ENCODE measurements at regions not wholly inside any gene's neighbourhood (a gene's known extent, or its start where the extent isn't known, plus 50 kb on each side); places are given as distances from the start of the nearest gene placed in this dataset.
"Not testable (repeated sequence)": the region's sequence is repeated elsewhere in the genome, so short reads cannot be mapped to it uniquely, and the experiment has no call there.

DNA sequence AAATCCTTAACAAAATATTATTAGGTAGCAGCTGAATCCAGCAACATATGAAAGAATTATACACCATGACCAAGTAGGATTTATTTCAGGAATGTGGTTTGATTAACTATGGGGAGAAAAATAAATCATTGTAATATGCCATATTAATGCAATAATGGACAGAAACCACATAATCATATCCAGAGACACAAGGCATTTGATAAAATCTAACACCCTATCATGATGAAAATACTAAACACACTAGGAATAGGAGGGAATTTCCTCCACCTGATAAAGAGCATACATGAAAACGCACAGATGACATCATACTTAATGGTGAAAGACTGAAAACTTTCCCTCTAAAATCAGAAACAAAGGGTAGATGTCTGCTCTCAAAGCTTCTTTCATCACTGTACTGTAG lies 238.9 kb downstream of the PHLDA1 start:
- H3K4me1 Mint-ChIP-seq = peaks cover 4 to 11% of the 10 kb centered on the region in 2 donors
- H3K9me3 Mint-ChIP-seq = no peaks in the 10 kb centered on the region
- no peak overlapping the region for H3K27ac Mint-ChIP-seq
- H3K36me3 Mint-ChIP-seq = no peaks in the 10 kb centered on the region
- peaks cover 0 to 8% (median 2%) of the 10 kb centered on the region in 3 donors for H3K27me3 Mint-ChIP-seq (ENCODE audit: low read depth in 3 of 3)
- no peak for DNase-seq
- no peak overlapping the region for H3K4me3 Mint-ChIP-seq

DNA sequence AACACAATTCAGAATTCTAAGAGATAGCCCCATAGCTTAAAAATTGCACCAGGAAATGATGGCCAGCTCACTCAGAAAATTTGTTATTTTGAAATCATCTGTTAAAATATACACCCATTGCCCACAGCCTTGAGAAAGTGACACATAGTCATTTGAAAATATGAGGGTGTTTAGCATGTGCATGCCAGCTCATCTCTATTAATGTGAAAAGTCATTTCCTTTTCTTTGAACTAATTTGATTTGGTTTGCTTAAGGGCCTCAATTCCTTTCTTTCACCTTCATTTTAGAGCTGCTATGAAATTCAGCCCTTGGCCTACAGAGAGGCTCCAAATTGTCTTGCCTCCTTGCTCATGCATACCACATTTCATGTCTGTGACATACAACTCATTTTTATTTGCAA lies 241.4 kb downstream of the PHLDA1 start:
- Mint-ChIP-seq H3K4me3 (peak overlapping the region in 1 of 5 donors; percentile 20), H3K27ac (peak overlapping the region in 5 of 6 donors; percentile 29 to 84 (median 72)), H3K36me3 (no peaks in the 10 kb centered on the region), H3K27me3 (ENCODE audit: low read depth in 3 of 3) (peaks cover 0 to 3% (median 0%) of the 10 kb centered on the region in 3 donors), H3K4me1 (peaks cover 4 to 11% of the 10 kb centered on the region in 2 donors), H3K9me3 (no peaks in the 10 kb centered on the region)
- no peak for DNase-seq

DNA sequence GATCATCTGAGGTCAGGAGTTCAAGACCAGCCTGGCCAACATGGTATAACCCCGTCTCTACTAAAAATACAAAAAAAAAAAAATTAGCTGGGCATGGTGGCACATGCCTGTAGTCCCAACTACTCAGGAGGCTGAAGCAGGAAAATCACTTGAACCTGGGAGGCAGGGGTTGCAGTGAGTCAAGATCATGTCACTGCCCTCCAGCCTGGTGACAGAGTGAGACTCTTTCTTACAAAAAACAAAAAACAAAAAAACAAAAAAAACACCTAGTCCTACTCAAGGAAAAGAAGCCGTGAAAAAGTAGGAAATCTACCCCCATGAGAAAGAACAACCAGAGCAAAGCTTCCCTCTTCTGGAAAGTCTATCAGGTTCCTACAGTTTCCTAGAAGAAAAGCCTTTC lies 244.4 kb downstream of the PHLDA1 start:
- not testable (repeated sequence) for H3K36me3 Mint-ChIP-seq

DNA sequence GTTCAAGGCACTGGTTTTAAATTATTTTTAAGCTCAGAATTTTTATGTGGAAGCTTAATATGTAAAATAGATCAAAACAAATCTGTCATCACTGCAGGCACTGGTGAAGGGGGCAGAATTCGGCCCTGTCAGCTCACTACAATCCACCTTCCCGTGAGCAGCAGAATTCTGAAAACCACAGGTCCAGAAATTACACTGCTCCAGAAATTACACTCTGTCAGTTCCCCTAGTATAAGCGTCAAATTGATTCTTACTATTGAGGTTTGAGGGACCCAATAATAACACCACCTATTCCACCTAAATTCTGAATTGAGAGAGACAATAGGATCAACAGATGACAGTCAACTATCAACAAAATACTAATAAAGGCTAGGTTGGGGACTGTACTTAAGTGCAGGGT lies 245.5 kb downstream of the PHLDA1 start:
- H3K4me1 Mint-ChIP-seq = peaks cover 4 to 11% of the 10 kb centered on the region in 2 donors
- H3K27me3 Mint-ChIP-seq (ENCODE audit: low read depth in 3 of 3) = peaks cover 0 to 2% (median 0%) of the 10 kb centered on the region in 3 donors
- DNase-seq = no peak
- H3K36me3 Mint-ChIP-seq = no peaks in the 10 kb centered on the region
- H3K9me3 Mint-ChIP-seq = no peaks in the 10 kb centered on the region
- H3K27ac Mint-ChIP-seq = no peak overlapping the region
- no peak overlapping the region for H3K4me3 Mint-ChIP-seq

More for the DNA sequence above, 244.4 kb downstream of the PHLDA1 start:
- peaks cover 4 to 11% of the 10 kb centered on the region in 2 donors for H3K4me1 Mint-ChIP-seq
- H3K4me3 Mint-ChIP-seq; H3K27ac Mint-ChIP-seq; H3K27me3 Mint-ChIP-seq (ENCODE audit: low read depth in 3 of 3); H3K9me3 Mint-ChIP-seq; DNase-seq: not testable (repeated sequence)

DNA sequence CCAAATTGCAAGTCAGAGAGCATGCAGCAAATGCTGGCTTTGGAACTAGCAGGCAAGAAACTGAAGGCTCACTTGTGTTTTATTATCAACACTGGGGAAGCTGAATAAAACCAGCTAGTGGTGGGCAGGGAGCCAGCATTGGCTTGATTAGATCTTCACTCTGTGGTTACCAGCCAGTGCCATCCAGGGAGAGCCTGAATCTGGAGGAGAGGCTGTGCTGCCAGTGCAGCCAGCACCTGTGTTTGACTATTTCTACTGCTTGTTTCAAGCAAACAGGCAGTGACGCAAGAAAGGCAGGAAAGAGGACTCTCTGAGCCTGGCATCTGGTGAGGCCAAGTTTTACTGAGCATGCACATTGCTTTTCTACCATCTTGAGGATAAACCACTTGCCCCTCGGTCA lies 247.0 kb downstream of the PHLDA1 start:
- H3K36me3 Mint-ChIP-seq = no peaks in the 10 kb centered on the region
- H3K9me3 Mint-ChIP-seq = no peaks in the 10 kb centered on the region
- H3K4me1 Mint-ChIP-seq = no peaks in the 10 kb centered on the region
- peaks cover 0 to 3% (median 2%) of the 10 kb centered on the region in 3 donors for H3K27me3 Mint-ChIP-seq (ENCODE audit: low read depth in 3 of 3)
- H3K4me3 Mint-ChIP-seq = no peak overlapping the region
- no peak overlapping the region for H3K27ac Mint-ChIP-seq
- DNase-seq = no peak

DNA sequence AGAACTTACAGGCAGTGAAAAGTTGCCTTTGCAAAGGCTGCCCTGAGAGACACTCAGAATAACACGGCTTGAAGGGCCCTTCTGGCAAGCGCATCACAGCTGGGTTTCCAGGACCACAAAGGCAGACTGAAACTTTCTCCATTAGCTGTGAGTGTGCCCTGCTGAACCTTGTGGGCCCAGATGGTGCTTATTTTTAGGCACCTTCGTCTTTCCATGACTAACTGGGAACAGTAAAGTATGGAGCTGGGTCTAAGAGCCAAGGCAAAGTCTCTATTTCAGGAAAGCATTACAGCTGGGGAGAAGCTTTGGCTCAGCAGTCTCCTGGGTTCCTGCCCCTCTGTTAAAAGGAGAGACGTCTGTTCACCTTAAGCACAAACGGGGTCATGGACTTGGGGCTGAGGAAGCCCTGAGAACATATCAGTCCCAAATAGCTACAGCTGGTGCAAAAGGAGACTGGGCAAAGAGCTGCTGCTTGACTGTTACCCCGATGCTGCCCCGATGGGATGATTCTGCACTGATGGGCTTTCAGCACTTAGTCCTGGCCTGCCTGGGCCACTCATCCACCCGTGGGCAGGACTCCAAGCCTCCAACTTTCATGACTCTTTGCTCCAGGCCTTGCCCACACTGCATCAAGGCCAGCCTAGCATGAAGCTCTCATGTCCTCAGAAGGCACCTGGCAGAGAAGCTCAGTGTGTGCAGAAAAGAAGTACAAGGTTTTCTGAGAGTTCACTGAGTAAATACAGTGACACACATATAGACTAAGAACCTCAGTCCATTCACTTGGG lies 248.3 kb downstream of the PHLDA1 start:
- H3K4me3 Mint-ChIP-seq = no peak overlapping the region
- H3K9me3 Mint-ChIP-seq = no peaks in the 10 kb centered on the region
- H3K27me3 Mint-ChIP-seq (ENCODE audit: low read depth in 3 of 3) = peaks cover 0 to 3% (median 2%) of the 10 kb centered on the region in 3 donors
- H3K27ac Mint-ChIP-seq = no peak overlapping the region
- H3K4me1 Mint-ChIP-seq = no peaks in the 10 kb centered on the region
- H3K36me3 Mint-ChIP-seq = no peaks in the 10 kb centered on the region
- DNase-seq = no peak

DNA sequence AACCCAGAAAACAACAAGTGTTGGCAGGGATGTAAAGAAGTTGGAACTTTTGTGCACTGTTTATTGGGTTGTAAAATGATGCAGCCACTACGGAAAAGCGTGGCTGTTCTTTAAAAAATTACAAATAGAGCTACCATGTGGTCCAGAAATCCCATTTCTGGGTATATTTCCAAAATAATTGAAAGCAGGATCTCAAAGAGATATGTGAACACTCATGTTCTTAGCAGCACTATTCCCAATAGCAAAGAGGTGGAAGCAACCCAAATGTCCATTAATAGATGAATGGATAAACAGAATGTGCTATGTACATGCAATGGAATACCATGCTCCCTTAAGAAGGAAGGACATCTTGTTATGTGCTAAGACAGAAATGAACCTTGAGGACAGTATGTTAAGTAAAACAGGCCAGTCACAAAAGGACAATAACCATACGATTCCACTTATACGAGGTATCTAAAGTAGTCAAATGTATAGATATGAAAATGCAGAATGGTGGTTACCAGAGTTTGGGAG lies 249.5 kb downstream of the PHLDA1 start:
- no peaks in the 10 kb centered on the region for H3K36me3 Mint-ChIP-seq
- H3K9me3 Mint-ChIP-seq = no peaks in the 10 kb centered on the region
- H3K4me1 Mint-ChIP-seq = no peaks in the 10 kb centered on the region
- H3K4me3 Mint-ChIP-seq = no peak overlapping the region
- DNase-seq = no peak
- no peak overlapping the region for H3K27ac Mint-ChIP-seq
- peaks cover 0 to 3% (median 2%) of the 10 kb centered on the region in 3 donors for H3K27me3 Mint-ChIP-seq (ENCODE audit: low read depth in 3 of 3)

DNA sequence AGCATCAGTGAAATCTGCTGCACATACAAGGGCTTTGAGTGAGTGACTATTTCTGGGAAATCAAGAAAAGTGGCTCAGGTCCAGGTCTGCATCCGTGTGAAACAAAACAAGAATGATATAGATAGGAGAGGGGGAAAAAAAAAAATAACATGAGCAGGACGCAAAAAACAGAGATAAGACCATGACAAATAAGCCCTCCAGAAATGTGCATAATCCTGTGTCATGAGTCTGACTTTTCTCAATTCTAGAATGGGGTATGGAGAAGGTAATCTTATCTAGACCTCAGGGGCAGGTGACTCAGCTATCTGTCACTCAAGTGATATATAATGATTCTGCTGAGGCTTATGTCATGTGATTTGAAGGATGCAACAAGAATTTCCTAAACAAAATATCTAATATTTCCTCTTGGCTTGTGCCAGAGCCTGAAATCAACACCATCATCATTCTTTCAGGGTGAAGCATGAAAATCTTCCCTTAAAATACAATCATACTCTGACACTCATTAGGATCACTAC lies 250.0 kb downstream of the PHLDA1 start:
- Mint-ChIP-seq H3K9me3 (no peaks in the 10 kb centered on the region), H3K4me3 (no peak overlapping the region), H3K27me3 (ENCODE audit: low read depth in 3 of 3) (peaks cover 0 to 3% (median 2%) of the 10 kb centered on the region in 3 donors), H3K27ac (no peak overlapping the region), H3K36me3 (no peaks in the 10 kb centered on the region), H3K4me1 (no peaks in the 10 kb centered on the region)
- DNase-seq = no peak

DNA sequence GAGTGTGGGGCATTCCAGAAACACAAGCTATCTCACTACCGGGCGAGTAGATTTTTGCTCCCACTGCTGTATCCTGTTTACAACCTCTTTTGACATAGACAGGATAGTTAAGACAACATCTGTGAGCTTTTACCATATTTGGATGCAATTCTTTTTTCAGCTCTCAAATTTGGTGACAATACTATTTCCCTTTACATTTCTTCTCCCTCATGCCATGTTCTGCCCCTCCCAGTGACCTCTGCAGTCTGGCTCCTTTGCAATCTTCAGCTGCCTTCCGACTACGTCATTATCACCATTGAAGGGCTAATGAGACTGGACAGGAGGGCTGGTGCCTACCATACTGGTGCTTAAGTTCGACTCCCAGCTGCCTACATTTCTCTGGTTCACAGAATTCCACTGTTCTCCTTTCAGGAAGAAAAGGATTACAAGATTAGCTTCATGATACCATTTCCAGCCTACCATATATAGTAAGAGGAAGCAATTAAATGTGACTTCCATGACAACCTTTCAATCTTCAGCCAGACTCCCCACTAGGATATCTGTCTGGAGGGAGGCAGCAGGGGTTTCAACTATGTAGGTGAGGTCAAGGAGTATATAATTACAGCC lies 251.6 kb downstream of the PHLDA1 start:
- Mint-ChIP-seq H3K4me1 (no peaks in the 10 kb centered on the region), H3K4me3 (no peak overlapping the region), H3K27me3 (ENCODE audit: low read depth in 3 of 3) (peaks cover 0 to 3% (median 2%) of the 10 kb centered on the region in 3 donors), H3K36me3 (no peaks in the 10 kb centered on the region), H3K9me3 (no peaks in the 10 kb centered on the region), H3K27ac (no peak overlapping the region)
- DNase-seq = no peak

DNA sequence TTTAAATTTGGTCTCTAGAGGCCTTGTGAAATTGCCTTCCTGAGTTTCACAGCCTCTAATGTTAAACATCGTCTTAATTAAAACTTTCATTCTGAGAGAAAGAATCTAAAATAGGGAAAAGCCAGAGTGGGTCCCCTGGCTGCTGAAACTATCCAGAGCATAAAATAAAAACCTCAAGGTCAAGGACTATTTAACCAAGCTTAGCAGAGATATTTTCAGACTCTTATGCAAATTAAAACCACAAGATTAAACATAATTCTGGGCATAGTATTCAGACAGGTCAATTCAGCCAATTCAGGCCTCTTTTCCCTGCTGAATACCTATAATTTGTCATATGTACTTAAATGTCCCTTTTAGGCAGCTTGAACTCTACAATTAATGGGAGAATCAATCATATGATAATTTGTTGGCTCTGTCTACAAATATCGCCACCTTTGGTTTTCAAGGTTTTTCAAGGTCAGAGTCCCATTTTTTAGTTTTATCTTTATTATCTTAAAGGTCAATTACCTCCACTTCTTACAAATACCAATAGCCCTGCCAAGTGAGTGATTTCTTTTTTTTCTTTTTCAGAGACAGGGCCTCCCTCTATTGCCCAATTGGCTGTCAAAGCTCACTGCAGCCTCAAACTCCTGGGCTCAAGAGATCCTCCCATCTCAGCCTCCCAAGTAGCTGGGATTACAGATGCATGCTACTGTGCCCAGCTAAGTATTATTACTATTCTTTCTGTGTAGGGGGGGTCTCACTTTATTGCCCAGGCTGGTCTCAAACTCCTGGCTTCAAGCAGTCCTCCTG lies 257.1 kb downstream of the PHLDA1 start:
- H3K9me3 Mint-ChIP-seq = no peaks in the 10 kb centered on the region
- no peaks in the 10 kb centered on the region for H3K4me1 Mint-ChIP-seq
- H3K4me3 Mint-ChIP-seq = no peak overlapping the region
- H3K27ac Mint-ChIP-seq = no peak overlapping the region
- DNase-seq = no peak
- H3K27me3 Mint-ChIP-seq (ENCODE audit: low read depth in 3 of 3) = peaks cover 0 to 2% (median 0%) of the 10 kb centered on the region in 3 donors
- no peaks in the 10 kb centered on the region for H3K36me3 Mint-ChIP-seq

DNA sequence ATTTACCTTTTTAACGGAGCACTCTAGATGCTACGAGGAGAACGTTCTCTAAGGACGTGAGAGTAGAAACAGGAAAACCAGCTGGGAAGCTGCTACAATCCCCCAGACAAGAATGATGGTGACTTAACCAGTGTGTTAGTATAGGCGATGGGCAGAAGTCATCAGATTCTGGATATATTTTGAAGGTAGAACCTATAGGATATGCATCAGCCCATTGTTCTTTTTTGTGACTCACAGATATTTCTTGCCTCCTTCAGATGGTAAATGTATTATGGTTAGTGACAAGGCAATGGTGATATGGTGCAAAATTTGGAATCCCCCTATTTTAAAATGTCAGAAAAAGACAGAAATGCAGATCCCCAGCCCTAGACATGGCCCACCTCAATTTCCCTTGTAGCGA lies 258.2 kb downstream of the PHLDA1 start:
- Mint-ChIP-seq H3K36me3 (no peaks in the 10 kb centered on the region), H3K9me3 (no peaks in the 10 kb centered on the region), H3K27me3 (ENCODE audit: low read depth in 3 of 3) (peaks cover 0 to 5% (median 0%) of the 10 kb centered on the region in 3 donors), H3K4me1 (no peaks in the 10 kb centered on the region), H3K4me3 (no peak overlapping the region), H3K27ac (no peak overlapping the region)
- DNase-seq = no peak

DNA sequence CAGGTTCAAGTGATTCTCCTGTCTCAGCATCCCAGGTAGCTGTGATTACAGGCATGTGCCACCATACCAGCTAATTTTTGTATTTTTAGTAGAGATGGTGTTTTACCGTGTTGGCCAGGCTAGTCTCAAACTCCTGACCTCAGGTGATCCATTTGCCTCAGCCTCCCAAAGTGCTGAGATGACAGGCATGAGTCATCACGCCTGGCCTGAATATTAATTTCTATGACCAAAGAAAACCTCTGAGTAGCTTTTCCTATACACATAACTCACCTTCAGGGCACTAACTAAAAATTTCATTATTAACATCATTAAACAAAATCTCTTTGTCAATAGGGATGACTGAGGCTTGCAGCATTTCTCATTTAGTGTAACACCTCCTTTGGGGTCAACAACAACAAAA lies 259.6 kb upstream of the KRR1 start:
- Mint-ChIP-seq H3K9me3 (peaks cover 0 to under 1% (median 0%) of the 10 kb centered on the region in 6 donors), H3K27ac (no peak overlapping the region), H3K4me3 (no peak overlapping the region), H3K4me1 (no peaks in the 10 kb centered on the region), H3K27me3 (ENCODE audit: low read depth in 3 of 3) (peaks cover 0 to 6% (median 0%) of the 10 kb centered on the region in 3 donors), H3K36me3 (no peaks in the 10 kb centered on the region)
- no peak for DNase-seq

DNA sequence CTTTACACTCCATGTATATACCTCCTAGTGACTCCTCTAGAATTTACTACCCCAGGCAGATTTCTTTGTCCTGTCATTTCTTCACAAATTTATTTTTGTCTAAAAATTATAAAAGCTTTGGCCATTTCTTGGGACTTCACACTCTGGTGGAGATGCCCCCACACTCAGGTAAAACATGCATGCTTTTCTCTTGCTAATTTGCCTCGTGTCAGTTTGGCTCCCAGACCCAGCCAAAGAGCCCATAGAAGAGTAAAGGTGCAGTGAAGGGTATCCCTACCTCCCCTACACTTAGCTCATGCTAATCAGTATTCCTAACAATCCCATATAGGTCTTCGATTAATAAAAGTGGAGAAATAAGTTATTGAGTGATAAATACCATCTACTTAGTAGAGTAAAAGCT lies 256.5 kb upstream of the KRR1 start:
- H3K4me3 Mint-ChIP-seq = no peak overlapping the region
- no peaks in the 10 kb centered on the region for H3K36me3 Mint-ChIP-seq
- no peak overlapping the region for H3K27ac Mint-ChIP-seq
- peaks cover 0 to 2% (median 0%) of the 10 kb centered on the region in 6 donors for H3K9me3 Mint-ChIP-seq
- no peak for DNase-seq
- peaks cover 0 to 10% (median 4%) of the 10 kb centered on the region in 3 donors for H3K27me3 Mint-ChIP-seq (ENCODE audit: low read depth in 3 of 3)
- no peaks in the 10 kb centered on the region for H3K4me1 Mint-ChIP-seq

All from immature natural killer cell (primary cell).